ENCODE measurements at regions not wholly inside any gene's neighbourhood (a gene's known extent, or its start where the extent isn't known, plus 50 kb on each side); places are given as distances from the start of the nearest gene placed in this dataset.

DNA sequence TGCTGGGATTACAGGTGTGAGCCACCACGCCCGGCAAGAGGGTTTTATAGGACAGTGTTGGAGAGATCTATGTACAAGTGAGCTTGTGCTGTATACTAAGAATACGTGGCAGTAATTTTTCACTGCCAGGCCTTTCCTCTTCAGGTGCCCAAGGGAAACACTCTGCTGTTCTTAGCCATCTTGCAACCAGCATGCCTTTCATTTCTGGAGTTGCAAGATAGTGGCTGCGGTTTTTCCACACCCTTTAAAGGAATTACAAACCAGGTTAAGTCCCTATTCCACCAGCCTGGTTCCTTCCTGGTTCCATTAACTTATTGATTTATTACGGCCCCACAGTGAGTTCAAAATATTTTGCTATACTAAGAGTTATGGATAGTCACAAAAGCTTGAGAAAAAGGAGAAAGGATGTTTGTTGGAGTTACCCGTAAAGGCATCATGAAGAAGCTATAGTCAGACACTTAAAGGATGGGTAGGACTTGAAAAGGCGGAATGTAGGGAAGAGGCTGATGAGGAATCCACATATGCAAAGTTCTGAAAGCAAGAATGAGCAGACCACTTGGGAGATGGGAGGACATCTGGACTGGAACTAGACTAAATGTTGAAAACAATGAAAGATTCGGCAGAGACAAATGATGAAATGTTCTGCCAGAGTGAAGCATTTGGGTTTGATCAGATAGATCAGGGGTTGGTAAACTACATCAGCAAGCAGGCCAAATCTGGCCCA lies 61.4 kb upstream of the ASIP start:
- TF ChIP-seq EZH2 (IDR thresholded peaks at IDR 0.05; ENCODE audit: low read length, missing control alignments), result no peak
- TF ChIP-seq, protein P1, sequence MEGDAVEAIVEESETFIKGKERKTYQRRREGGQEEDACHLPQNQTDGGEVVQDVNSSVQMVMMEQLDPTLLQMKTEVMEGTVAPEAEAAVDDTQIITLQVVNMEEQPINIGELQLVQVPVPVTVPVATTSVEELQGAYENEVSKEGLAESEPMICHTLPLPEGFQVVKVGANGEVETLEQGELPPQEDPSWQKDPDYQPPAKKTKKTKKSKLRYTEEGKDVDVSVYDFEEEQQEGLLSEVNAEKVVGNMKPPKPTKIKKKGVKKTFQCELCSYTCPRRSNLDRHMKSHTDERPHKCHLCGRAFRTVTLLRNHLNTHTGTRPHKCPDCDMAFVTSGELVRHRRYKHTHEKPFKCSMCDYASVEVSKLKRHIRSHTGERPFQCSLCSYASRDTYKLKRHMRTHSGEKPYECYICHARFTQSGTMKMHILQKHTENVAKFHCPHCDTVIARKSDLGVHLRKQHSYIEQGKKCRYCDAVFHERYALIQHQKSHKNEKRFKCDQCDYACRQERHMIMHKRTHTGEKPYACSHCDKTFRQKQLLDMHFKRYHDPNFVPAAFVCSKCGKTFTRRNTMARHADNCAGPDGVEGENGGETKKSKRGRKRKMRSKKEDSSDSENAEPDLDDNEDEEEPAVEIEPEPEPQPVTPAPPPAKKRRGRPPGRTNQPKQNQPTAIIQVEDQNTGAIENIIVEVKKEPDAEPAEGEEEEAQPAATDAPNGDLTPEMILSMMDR (conservative IDR thresholded peaks at IDR 0.05 in 1 of 2, IDR thresholded peaks at IDR 0.05 in 1 of 2; ENCODE audit: low read depth in 1 of 2, low read length in 2 of 2), result no peak

All from fibroblast of lung (primary cell).